ENCODE measurements at regions not wholly inside any gene's neighbourhood (a gene's known extent, or its start where the extent isn't known, plus 50 kb on each side); places are given as distances from the start of the nearest gene placed in this dataset.
A peak's percentile ranks its signal among the peaks of the same experiment; 100 is the strongest.

DNA sequence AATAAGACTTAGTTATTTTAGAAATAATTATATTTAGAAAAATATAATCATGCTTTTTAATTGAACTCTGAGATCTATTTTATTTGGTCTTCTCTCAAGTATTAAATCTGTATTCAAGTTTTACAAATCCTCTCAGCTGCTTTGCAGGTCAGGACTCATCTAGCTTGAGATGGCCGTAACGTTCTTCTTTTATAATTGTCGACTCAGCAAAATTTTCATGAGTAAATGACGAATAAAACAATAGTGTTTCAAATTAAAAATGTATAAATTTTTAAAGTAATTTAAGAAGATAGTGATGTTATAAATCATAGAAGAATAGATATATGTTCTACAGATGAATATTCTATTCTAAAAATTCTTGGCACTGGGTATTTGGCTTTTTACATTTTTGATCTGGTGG, 957.1 kb upstream of the EYS start:
- 83 to 89% (median 88%) methylated on average over 4 of the region's 4 CpGs for WGBS, 4 donors

DNA sequence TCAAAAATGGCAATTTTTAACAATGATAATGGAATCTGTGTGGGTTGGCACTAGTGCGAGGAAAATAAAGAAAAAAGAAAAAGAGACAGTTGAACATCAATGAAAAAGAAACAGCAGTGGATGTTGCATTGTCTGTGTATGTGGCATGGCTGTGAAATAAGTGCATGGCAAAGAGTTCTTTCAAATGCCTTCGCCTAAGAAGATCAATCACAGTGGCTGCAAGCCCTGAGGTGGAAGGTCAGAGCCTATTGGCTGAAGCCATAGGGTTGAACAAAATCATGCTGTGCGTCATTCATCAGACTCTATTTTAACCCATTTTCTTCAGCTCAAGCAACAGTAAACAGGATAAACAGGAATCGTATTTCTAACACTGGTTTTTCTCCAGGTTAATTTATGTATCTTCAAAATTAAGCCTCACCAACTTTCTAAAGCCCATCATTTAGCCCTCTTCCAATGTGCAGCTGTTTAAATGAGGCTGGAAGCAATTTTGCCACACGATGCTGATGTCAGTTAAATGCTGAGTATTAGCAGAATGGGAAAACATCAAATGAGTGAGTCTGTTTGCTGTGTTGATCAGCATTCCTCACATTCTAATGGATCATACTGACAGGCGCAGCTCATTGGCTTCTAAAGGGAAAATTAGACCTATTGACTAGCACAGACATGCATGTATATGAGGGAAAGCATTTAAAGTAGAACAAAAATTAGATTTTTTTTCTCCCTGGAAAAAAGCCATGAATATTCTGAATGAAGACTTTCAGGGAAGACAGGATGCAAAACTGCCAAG, 955.9 kb upstream of the EYS start:
- no peaks in the 10 kb centered on the region for H3K4me1 ChIP-seq (replicated peaks in 1 of 2)
- WGBS, 4 donors: 55 to 66% (median 60%) methylated on average over 6 of the region's 6 CpGs
- no peak for DNase-seq
- no peak overlapping the region for H3K27ac ChIP-seq
- intact Hi-C loops (cut with DNase I): no loop called here
- H3K36me3 ChIP-seq (replicated peaks in 1 of 2): no peaks in the 10 kb centered on the region
- no peaks in the 10 kb centered on the region for H3K27me3 ChIP-seq
- no peaks in the 10 kb centered on the region for H3K9me3 ChIP-seq (replicated peaks in 1 of 3)
- H3K4me3 ChIP-seq: no peak overlapping the region
- no peak for TF ChIP-seq POLR2A (IDR thresholded peaks at IDR 0.05)
- TF ChIP-seq, protein P1, sequence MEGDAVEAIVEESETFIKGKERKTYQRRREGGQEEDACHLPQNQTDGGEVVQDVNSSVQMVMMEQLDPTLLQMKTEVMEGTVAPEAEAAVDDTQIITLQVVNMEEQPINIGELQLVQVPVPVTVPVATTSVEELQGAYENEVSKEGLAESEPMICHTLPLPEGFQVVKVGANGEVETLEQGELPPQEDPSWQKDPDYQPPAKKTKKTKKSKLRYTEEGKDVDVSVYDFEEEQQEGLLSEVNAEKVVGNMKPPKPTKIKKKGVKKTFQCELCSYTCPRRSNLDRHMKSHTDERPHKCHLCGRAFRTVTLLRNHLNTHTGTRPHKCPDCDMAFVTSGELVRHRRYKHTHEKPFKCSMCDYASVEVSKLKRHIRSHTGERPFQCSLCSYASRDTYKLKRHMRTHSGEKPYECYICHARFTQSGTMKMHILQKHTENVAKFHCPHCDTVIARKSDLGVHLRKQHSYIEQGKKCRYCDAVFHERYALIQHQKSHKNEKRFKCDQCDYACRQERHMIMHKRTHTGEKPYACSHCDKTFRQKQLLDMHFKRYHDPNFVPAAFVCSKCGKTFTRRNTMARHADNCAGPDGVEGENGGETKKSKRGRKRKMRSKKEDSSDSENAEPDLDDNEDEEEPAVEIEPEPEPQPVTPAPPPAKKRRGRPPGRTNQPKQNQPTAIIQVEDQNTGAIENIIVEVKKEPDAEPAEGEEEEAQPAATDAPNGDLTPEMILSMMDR (IDR thresholded peaks at IDR 0.05): no peak

More for the DNA sequence above, 957.1 kb upstream of the EYS start:
- Histone ChIP-seq H3K4me1 (replicated peaks in 1 of 2) (no peaks in the 10 kb centered on the region), H3K36me3 (replicated peaks in 1 of 2) (no peaks in the 10 kb centered on the region), H3K4me3 (no peak overlapping the region), H3K27ac (no peak overlapping the region), H3K9me3 (replicated peaks in 1 of 3) (no peaks in the 10 kb centered on the region), H3K27me3 (no peaks in the 10 kb centered on the region)
- DNase-seq: no peak
- intact Hi-C loops (cut with DNase I): no loop called here
- TF ChIP-seq POLR2A (IDR thresholded peaks at IDR 0.05): no peak
- TF ChIP-seq, protein P1 (IDR thresholded peaks at IDR 0.05): no peak

DNA sequence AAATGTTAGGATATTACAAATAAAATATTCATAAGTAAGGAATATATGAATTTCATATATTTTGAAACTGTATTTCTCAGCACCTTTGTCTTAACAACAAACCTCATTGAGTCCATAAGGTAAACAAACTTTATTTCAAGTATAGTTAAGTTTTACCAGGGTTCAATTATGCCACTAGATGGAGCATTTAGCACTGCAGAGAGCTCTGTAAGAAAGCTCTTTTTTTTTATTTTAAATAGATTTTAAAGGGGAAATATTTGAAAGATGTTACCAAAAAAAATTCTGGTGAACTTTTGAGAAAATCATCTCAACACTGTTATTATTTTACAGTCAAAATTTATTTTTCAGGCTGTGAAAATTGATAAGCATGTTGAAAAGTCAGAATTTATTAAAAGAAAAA, 955.2 kb upstream of the EYS start:
- Histone ChIP-seq H3K4me3 (no peak overlapping the region), H3K27me3 (no peaks in the 10 kb centered on the region), H3K9me3 (replicated peaks in 1 of 3) (no peaks in the 10 kb centered on the region), H3K4me1 (replicated peaks in 1 of 2) (no peaks in the 10 kb centered on the region), H3K27ac (no peak overlapping the region), H3K36me3 (replicated peaks in 1 of 2) (no peaks in the 10 kb centered on the region)
- TF ChIP-seq, protein P1 (IDR thresholded peaks at IDR 0.05): peak in 2 of 6 experiments; percentile 18 to 35
- no peak for TF ChIP-seq POLR2A (IDR thresholded peaks at IDR 0.05)
- DNase-seq: no peak
- intact Hi-C loops (cut with DNase I): no loop called here

DNA sequence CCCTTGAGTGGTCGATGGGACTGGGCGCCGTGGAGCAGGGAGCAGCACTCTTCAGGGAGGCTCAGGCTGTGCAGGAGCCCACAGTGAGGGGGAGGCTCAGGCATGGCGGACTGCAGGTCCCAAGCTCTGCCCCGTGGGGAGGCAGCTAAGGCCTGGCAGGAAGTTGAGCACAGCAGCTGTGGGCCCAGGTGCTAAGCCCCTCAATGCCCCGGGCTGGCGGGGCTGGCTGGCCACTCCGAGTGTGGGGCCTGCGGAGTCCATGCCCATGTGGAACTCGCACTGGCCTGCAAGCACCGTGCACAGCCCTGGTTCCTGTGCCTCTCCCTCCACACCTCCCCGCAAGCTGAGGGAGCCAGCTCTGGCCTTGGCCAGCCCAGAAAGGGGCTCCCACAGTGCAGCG, 948.4 kb upstream of the EYS start:
- H3K4me3 ChIP-seq: no peak overlapping the region
- H3K36me3 ChIP-seq (replicated peaks in 1 of 2): no peaks in the 10 kb centered on the region
- H3K4me1 ChIP-seq (replicated peaks in 1 of 2): no peaks in the 10 kb centered on the region
- WGBS, 4 donors: 87 to 95% (median 91%) methylated on average over 1 to 13 of the region's 13 CpGs
- no peak overlapping the region for H3K27ac ChIP-seq
- intact Hi-C loops (cut with DNase I): no loop called here
- DNase-seq: no peak
- TF ChIP-seq, protein P1 (IDR thresholded peaks at IDR 0.05): no peak
- no peak for TF ChIP-seq POLR2A (IDR thresholded peaks at IDR 0.05)
- no peaks in the 10 kb centered on the region for H3K9me3 ChIP-seq (replicated peaks in 1 of 3)
- H3K27me3 ChIP-seq: no peaks in the 10 kb centered on the region
